Naive B cell (primary cell): ENCODE measurements at regions not wholly inside any gene's neighbourhood (a gene's known extent, or its start where the extent isn't known, plus 50 kb on each side); places are given as distances from the start of the nearest gene placed in this dataset.
"Not testable (repeated sequence)": the region's sequence is repeated elsewhere in the genome, so short reads cannot be mapped to it uniquely, and the experiment has no call there.

Experiments used
- ATAC-seq, 2 donors: fragments of 150-1000 bp; cut with Tn5 transposase; 2 replicates each; pipeline ENCODE4 v1.10.0; 2021; ENCODE audit warnings: low read depth in 2 of 2, mild to moderate bottlenecking in 2 of 2, moderate library complexity in 2 of 2
- DNase-seq: peaks from one replicate; pipeline ENCODE4 v3.0.0; 2022
- H3K27ac Mint-ChIP-seq, 6 donors: one replicate each; pipeline ENCODE4 v1.8.0; 2020 to 2022; ENCODE audit warnings: mild to moderate bottlenecking in 6 of 6, mixed read lengths in 6 of 6, moderate library complexity in 5 of 6, inconsistent platforms in 2 of 6
- H3K27me3 Mint-ChIP-seq, 3 donors: one replicate each; pipeline ENCODE4 v1.8.0; 2021 to 2022; ENCODE audit warnings: mixed read lengths in 3 of 3, mild to moderate bottlenecking in 1 of 3
- H3K36me3 Mint-ChIP-seq, 2 donors: one replicate each; pipeline ENCODE4 v1.8.0; 2020 to 2022; ENCODE audit warnings: mixed read lengths in 2 of 2, inconsistent platforms in 1 of 2, mild to moderate bottlenecking in 1 of 2
- H3K4me1 Mint-ChIP-seq, 3 donors: one replicate each; pipeline ENCODE4 v1.8.0; 2020 to 2022; ENCODE audit warnings: mixed read lengths in 3 of 3, inconsistent platforms in 1 of 3, mild to moderate bottlenecking in 1 of 3, moderate library complexity in 1 of 3
- H3K4me3 Mint-ChIP-seq, 8 donors: one replicate each; pipeline ENCODE4 v1.8.0; 2020 to 2022; ENCODE audit warnings: mild to moderate bottlenecking in 8 of 8, mixed read lengths in 8 of 8, moderate library complexity in 8 of 8, inconsistent platforms in 2 of 8
- H3K9me3 Mint-ChIP-seq, 7 donors: one replicate each; pipeline ENCODE4 v1.8.0; 2020 to 2022; ENCODE audit warnings: mixed read lengths in 7 of 7, mild to moderate bottlenecking in 5 of 7, inconsistent platforms in 2 of 7, moderate library complexity in 1 of 7

DNA sequence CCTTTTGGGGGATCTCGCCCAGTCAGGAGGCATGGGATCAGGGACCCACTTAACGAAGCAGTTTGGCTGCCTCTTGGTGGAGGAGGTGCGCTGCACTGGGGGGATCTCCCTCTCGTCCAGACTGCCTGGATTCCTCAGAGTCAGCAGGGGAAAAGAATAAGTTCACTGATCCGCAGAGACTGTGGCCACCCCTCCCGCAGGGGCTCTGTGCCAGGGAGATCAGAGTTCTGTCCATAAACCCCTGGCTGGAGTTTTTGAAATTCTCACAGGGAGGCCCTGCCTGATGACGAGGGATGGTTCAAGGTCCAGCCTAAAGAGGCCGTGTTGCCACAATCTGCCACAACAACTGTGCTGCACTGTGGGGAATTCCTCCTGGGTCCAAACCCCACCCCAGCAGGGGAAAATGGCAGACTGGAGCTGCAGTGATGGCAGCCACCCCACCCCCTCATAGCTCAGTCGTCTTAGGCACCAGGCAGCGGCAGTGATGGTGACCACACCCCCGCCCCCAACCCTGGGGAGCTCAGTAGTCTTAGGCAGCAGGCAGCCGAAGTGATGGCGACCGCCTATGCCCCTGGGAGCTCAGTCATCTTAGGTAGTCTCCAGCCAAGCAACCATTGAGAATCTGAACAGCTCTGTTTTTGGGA, 273.8 kb upstream of the USP25 start:
- no peaks in the 10 kb centered on the region for H3K27me3 Mint-ChIP-seq
- no peaks in the 10 kb centered on the region for H3K36me3 Mint-ChIP-seq
- H3K27ac Mint-ChIP-seq: no peak overlapping the region

DNA sequence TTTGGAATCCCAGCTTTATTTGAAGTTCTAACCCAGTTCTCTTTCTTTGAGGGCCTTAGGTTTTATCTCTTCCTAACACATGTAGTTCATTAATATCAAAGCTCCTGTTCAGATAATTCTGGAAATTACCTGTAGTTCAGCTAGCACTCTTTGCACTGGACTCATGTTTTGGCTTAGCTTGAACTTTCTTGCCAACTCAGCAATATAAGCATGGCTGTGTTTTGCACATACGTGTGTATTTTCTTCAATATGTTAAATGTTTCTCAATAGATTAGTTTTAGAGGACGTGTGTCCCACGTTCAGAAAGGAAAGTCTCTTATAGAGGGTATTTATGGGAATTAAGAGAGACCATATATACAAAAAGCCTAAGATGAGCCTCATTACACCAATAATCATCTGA, 271.8 kb upstream of the USP25 start:
- peaks cover 0 to 7% (median 0%) of the 10 kb centered on the region in 3 donors for H3K27me3 Mint-ChIP-seq

More for the DNA sequence above, 273.8 kb upstream of the USP25 start:
- Mint-ChIP-seq H3K4me3 (no peak overlapping the region), H3K4me1 (no peaks in the 10 kb centered on the region), H3K9me3 (peaks cover 0 to 4% (median 2%) of the 10 kb centered on the region in 7 donors)
- DNase-seq (no peak), ATAC-seq (no peak)

DNA sequence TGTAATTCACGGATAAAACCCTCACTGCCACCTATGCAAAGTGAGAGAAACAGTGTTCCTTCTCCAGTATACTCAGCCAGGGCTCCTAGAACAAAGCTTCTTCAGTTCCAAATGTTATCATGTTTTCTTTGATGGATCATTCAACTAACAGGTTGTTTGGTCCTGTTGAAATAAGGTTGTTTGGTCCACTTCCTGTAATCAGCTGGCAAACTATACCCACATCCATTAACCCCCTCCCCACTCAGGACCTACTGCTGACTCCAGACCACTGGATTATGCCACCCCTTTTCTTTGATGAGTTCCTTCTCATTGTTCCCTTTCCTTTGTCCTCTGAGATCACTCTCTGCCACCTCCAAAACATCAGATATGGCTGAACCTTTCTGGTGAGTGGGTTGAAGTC, 267.7 kb upstream of the USP25 start:
- ATAC-seq (no peak), DNase-seq (no peak)
- Mint-ChIP-seq H3K27ac (no peak overlapping the region), H3K9me3 (peaks cover 0 to 14% (median 6%) of the 10 kb centered on the region in 7 donors), H3K4me1 (no peaks in the 10 kb centered on the region), H3K4me3 (no peak overlapping the region), H3K36me3 (no peaks in the 10 kb centered on the region), H3K27me3 (peaks cover 0 to 7% (median 4%) of the 10 kb centered on the region in 3 donors)

More for the DNA sequence above, 271.8 kb upstream of the USP25 start:
- H3K27ac Mint-ChIP-seq: no peak overlapping the region
- DNase-seq: no peak
- no peak overlapping the region for H3K4me3 Mint-ChIP-seq
- ATAC-seq: no peak
- peaks cover 0 to 2% (median 0%) of the 10 kb centered on the region in 7 donors for H3K9me3 Mint-ChIP-seq
- no peaks in the 10 kb centered on the region for H3K36me3 Mint-ChIP-seq
- H3K4me1 Mint-ChIP-seq: no peaks in the 10 kb centered on the region

DNA sequence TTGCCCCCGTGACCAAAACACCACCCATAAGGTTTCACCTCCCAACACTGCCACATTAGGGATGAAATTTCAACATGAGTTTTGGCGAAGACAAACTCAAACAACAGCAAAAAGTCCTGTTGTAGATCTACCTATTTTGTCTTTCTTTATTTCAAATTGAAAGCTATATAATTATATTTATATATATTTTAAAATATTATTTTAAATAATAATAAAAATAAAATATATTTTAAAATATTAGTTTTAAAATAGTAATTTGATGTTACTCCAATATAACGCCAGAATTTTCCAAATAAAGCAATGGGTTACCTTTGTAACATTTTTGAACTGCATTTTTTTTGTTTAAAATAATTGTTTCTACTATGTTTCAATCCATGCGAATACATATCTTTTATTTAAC, 263.5 kb upstream of the USP25 start:
- H3K27me3 Mint-ChIP-seq: peaks cover 0 to 7% (median 4%) of the 10 kb centered on the region in 3 donors
- DNase-seq: no peak
- no peak overlapping the region for H3K27ac Mint-ChIP-seq
- H3K4me1 Mint-ChIP-seq: no peaks in the 10 kb centered on the region
- H3K4me3 Mint-ChIP-seq: no peak overlapping the region
- no peak for ATAC-seq
- H3K36me3 Mint-ChIP-seq: no peaks in the 10 kb centered on the region
- H3K9me3 Mint-ChIP-seq: peaks cover 0 to 14% (median 6%) of the 10 kb centered on the region in 7 donors

DNA sequence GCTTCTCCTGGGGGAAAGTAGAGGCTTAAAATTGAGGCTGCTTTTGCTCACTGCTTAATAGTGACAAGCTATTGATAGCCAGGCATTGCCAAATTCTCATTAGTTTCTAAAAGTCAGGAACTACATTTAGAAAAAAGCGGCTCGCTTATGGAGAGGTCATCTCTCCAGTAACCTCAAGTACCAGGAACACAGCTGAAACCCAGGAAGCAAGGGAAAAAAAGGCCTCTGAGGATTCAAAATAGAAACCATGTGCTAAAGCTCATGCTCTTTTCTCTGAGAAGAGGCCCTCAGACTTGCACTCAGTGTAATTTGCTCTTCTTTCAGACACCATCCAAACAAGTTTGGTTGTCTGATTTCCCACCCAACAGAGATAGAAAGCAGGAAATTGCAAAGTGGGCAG, 261.4 kb upstream of the USP25 start:
- no peaks in the 10 kb centered on the region for H3K4me1 Mint-ChIP-seq
- H3K36me3 Mint-ChIP-seq: no peaks in the 10 kb centered on the region
- peaks cover 0 to 14% (median 5%) of the 10 kb centered on the region in 7 donors for H3K9me3 Mint-ChIP-seq
- DNase-seq (no peak), ATAC-seq (no peak)
- H3K27me3 Mint-ChIP-seq: peaks cover 0 to 9% (median 4%) of the 10 kb centered on the region in 3 donors
- no peak overlapping the region for H3K4me3 Mint-ChIP-seq
- H3K27ac Mint-ChIP-seq: no peak overlapping the region

DNA sequence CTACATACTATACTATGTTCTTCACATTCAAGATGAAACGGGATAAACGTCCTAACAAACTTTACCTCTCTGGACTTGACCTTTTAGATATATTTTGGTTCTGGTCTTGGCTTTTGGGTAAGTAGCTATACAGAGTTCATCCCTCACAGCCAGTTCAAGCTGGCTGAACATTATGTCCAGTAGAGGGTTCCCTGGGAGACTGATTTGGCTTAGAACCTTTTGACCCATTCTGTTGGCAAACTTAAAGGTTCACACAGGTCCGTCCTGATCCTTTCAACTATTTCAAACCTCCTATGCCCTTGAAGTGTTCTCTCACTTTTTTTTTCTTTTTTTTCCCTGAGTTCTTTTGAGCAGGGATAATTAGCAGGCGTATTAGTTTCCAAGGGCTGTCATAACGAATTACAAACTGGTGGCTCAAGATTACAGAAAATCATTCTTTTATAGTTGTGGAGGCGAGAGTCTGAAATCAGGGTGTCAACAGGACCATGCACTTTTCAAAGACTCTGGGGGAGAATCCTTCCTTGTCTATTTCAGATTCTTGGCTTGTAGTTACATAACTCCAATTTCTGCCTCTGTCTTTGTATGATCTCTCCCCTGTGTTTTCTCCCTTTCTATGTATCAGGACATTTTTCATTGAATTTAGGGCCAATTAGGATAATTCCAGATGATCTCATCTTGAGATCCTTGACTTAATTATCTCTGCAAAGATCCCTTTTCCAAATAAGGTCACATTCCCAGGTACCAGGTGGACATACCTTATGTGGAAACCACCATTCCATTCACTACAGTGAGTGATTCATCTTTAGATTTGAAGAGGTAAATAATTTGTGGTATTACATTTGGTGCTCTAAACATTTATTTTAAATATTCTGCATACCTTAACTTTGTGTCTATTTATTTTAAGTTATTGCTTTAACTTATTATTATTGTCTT, 257.4 kb upstream of the USP25 start:
- H3K36me3 Mint-ChIP-seq: peaks cover 0 to 4% of the 10 kb centered on the region in 2 donors
- H3K9me3 Mint-ChIP-seq: peaks cover 0 to 7% (median 3%) of the 10 kb centered on the region in 7 donors
- peaks cover 0 to 9% (median 0%) of the 10 kb centered on the region in 3 donors for H3K27me3 Mint-ChIP-seq
- no peak overlapping the region for H3K27ac Mint-ChIP-seq
- DNase-seq: no peak
- no peak for ATAC-seq
- no peaks in the 10 kb centered on the region for H3K4me1 Mint-ChIP-seq
- no peak overlapping the region for H3K4me3 Mint-ChIP-seq

DNA sequence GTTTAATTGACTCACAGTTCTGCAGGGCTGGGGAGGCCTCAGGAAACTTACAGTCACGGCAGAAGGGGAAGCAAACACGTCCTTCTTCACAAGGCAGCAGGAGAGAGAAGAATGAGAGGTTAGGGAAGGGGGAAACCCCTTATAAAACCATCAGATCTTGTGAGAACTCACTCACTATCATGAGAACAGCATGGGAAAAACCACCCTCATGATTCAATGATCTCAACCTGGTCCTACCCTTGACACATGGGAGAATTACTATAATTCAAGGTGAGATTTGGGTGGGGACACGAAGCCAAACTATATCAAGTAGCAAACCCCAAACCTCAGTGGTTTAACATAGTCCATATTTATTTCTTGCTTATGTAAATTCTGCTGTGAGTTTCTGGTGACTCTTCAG, 252.0 kb upstream of the USP25 start:
- not testable (repeated sequence) for H3K4me1 Mint-ChIP-seq, ATAC-seq, H3K36me3 Mint-ChIP-seq, H3K27ac Mint-ChIP-seq, H3K27me3 Mint-ChIP-seq, DNase-seq
- Mint-ChIP-seq H3K4me3 (peak overlapping the region in 1 of 8 donors; percentile 9), H3K9me3 (peaks cover 3 to 15% (median 10%) of the 10 kb centered on the region in 7 donors)

DNA sequence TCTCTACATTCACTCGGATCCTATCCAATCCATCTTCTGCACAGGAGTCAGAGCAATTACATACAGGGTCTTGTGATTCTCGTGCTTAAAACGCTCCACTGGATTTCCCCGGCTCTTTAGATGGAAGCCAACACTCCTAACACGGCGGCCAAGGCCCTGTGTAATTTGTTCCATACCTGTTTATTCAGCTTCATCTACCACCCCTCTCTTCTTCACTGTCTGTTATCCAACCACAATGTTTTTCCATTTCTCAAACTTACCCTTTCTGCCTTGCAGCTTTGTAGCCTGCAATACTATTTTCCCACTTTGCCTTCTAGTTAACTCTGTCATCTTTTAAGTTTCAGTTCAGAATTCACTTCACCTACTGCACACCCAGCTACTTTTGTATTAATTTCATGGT, 249.6 kb upstream of the USP25 start:
- no peak overlapping the region for H3K4me3 Mint-ChIP-seq
- DNase-seq (no peak), ATAC-seq (no peak)
- peaks cover 3 to 15% (median 10%) of the 10 kb centered on the region in 7 donors for H3K9me3 Mint-ChIP-seq
- peak overlapping the region in 1 of 6 donors; percentile 2 for H3K27ac Mint-ChIP-seq
- peaks cover 0 to 8% of the 10 kb centered on the region in 2 donors for H3K36me3 Mint-ChIP-seq
- H3K27me3 Mint-ChIP-seq: no peaks in the 10 kb centered on the region
- peaks cover 0 to 10% (median 5%) of the 10 kb centered on the region in 3 donors for H3K4me1 Mint-ChIP-seq

DNA sequence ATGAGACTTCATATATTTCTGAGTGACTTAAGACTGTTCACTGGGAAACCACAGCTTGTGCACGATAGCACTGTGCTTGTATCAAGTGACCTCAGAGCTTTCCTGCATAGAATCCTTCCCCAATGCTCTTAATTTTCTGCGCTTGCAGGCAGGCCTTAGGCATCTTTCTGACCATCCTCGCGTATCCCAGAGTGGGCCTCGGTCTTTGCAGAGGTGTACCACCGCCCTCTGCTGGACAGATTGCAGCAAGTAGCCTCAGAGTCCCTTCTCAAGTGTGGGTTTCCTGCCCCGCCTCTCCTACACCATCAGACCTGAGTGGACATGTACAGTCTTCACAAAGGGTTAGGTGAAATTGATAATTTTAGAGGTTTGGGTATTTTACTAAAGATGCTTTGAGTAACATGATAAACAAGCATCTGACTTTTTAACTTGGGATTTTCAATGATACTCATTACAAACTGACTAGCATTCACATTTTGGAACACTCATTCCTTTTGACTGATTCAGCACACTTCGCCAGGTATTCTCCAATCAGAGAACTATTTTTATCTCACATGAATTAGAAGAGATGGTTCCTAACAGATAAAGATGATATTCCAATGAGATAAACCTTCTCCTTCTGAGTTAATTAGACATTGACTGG, 246.5 kb upstream of the USP25 start:
- Mint-ChIP-seq H3K4me1 (peaks cover 0 to 10% (median 5%) of the 10 kb centered on the region in 3 donors), H3K4me3 (peak overlapping the region in 1 of 8 donors; percentile 48)
- DNase-seq: peak; percentile 71

DNA sequence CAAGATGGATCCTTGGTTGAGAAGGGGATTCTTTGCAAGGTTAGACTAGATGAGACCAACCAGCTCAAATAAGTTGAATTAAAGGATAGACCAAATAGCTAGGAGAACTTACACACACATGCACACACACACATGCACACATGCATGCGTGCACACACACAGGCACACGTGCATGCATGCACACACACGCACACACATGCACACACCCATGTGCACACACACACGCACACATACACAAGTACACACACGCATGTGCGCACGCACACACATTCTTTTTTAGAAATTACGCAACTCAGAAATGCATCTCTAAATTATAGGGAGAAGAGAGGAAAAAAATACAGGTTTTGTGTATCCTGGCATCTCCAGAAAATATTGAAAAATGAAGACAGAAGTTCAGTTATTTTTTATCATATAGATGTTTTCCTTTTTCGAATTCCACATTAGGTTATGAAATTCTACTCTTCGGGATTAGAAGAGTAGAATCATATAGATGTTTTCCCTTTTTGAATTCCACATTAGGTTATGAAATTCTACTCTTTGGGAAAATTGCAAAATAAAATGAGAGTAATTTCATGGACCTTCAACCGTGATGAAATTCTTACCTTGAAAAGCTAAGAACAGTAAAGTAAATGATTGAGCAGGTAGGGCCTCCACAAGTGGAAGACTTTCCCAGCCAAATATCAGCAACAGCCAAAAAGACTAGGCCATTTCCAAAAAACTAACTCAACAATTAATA, 243.2 kb upstream of the USP25 start:
- Mint-ChIP-seq H3K9me3 (no peaks in the 10 kb centered on the region), H3K36me3 (no peaks in the 10 kb centered on the region), H3K27ac (no peak overlapping the region), H3K4me3 (no peak overlapping the region), H3K27me3 (no peaks in the 10 kb centered on the region), H3K4me1 (peaks cover 0 to 10% (median 5%) of the 10 kb centered on the region in 3 donors)
- no peak for ATAC-seq
- no peak for DNase-seq

More for the DNA sequence above, 246.5 kb upstream of the USP25 start:
- Mint-ChIP-seq H3K27me3 (no peaks in the 10 kb centered on the region), H3K9me3 (no peaks in the 10 kb centered on the region), H3K27ac (peak overlapping the region in 1 of 6 donors; percentile 60), H3K36me3 (no peaks in the 10 kb centered on the region)
- ATAC-seq: peak; percentile 100

DNA sequence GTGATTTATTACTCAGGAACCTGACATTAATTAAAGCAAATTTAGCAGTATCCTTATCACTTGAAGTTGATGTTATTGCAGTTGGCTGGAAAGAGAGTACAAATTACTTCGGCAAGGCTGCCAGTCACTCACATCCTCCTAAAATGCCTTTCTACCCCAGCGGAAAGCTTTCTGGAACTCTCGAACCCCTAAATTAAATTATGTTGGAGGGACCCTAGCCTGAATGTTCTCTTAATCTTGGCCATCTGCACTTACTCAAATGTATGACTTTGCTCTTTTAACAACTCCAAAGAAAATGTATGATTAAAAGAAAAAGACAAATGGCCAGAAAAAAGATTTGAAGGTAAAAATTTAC, 242.6 kb upstream of the USP25 start:
- no peaks in the 10 kb centered on the region for H3K36me3 Mint-ChIP-seq
- no peaks in the 10 kb centered on the region for H3K27me3 Mint-ChIP-seq
- H3K9me3 Mint-ChIP-seq: no peaks in the 10 kb centered on the region
- DNase-seq: no peak
- no peak for ATAC-seq
- H3K4me3 Mint-ChIP-seq: no peak overlapping the region
- no peak overlapping the region for H3K27ac Mint-ChIP-seq
- peaks cover 0 to 10% (median 5%) of the 10 kb centered on the region in 3 donors for H3K4me1 Mint-ChIP-seq

DNA sequence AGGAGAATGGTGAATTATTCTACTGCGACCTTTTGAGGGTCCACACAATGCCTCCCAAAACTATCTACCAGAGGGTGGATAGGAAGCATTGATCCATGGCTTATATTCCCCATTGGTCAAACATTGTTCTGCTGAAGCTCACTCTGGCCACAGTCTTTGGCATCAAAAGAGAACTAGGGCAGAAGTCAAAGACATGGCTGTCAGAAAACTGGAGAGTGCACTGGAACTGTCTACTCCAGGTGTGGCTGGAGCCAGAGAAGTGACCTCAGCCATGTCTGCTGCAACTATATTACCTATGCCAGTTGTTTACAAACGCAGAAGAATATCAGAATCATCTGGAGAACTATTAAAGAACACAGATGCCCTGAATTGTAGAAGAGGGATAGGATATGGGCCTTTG, 238.7 kb upstream of the USP25 start:
- DNase-seq (no peak), ATAC-seq (no peak)
- Mint-ChIP-seq H3K27me3 (no peaks in the 10 kb centered on the region), H3K36me3 (no peaks in the 10 kb centered on the region), H3K4me1 (peaks cover 0 to 8% (median 0%) of the 10 kb centered on the region in 3 donors), H3K4me3 (no peak overlapping the region), H3K9me3 (no peaks in the 10 kb centered on the region), H3K27ac (no peak overlapping the region)

DNA sequence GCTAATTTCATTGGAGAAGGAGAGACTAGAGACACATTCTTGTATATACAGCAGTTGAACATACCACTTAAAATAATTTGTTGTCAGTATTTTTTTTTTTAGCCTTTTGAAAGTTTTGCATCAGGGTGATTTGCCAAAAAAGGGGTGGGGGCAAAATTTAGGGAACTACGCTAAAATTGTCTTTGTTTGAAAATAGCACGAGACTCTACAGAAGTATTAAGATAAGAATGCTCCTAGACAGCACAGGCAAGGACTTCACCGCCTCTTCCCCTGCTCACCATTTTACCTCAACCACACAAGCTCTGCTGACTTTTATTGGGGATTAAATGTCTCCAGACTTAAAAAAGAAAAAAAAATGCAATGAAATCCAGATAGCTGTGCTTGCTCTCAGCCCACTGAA, 236.1 kb upstream of the USP25 start:
- no peaks in the 10 kb centered on the region for H3K9me3 Mint-ChIP-seq
- no peaks in the 10 kb centered on the region for H3K27me3 Mint-ChIP-seq
- no peak for DNase-seq
- no peak for ATAC-seq
- H3K36me3 Mint-ChIP-seq: no peaks in the 10 kb centered on the region
- no peak overlapping the region for H3K27ac Mint-ChIP-seq
- H3K4me1 Mint-ChIP-seq: peaks cover 0 to 8% (median 0%) of the 10 kb centered on the region in 3 donors
- H3K4me3 Mint-ChIP-seq: no peak overlapping the region
